Caco-2 (cell line): ENCODE measurements at regions not wholly inside any gene's neighbourhood (a gene's known extent, or its start where the extent isn't known, plus 50 kb on each side); places are given as distances from the start of the nearest gene placed in this dataset.

Source experiments
- BruUV-seq: library from RNA; stranded (reverse); fragments of 400-500 nt; replicated peaks from 2 replicates; lab custom pipeline; 2021; lab: Mats Ljungman, UMichigan
- CTCF ChIA-PET: fragments of 300-600 bp; sonication (Branson Sonifier 250); formaldehyde crosslinking; loops from one replicate; lab custom pipeline; 2022; ENCODE audit warnings: antibody characterized with exemption; lab: Charles Lee
- POLR2A ChIA-PET: fragments of 300-600 bp; sonication (Branson Sonifier 250); formaldehyde crosslinking; loops from one replicate; lab custom pipeline; 2022; ENCODE audit warnings: antibody characterized with exemption; lab: Charles Lee
- DNase-seq, 2 experiments: peaks; one replicate each; pipeline versions ENCODE4 v3.0.0 to v3.0.0-alpha.2; 2020 to 2022
- H3K27me3 ChIP-seq: replicated peaks from 2 replicates; pipeline ENCODE4 v1.6.0; 2011; ENCODE audit warnings: low read length; ENCODE audit not compliant: control insufficient read depth, insufficient read depth
- H3K36me3 ChIP-seq: 2 replicates; pipeline ENCODE4 v1.5.1; 2011; ENCODE audit warnings: low read length; ENCODE audit not compliant: control insufficient read depth, insufficient read depth
- H3K4me1 ChIP-seq: fragments of 250-450 bp; sonication (Bioruptor Pico); 2 replicates; pipeline ENCODE4 v1.5.1; 2020; ENCODE audit warnings: mild to moderate bottlenecking
- H3K4me3 ChIP-seq: 2 replicates; pipeline ENCODE4 v1.5.1; 2011; ENCODE audit warnings: low read depth, mild to moderate bottlenecking, control low read depth, low read length
- H3K9me3 ChIP-seq: fragments of 250-450 bp; sonication (Bioruptor Pico); 2 replicates; pipeline ENCODE4 v1.5.1; 2020; ENCODE audit warnings: mild to moderate bottlenecking, moderate library complexity
- H3K27ac Mint-ChIP-seq: one replicate; pipeline ENCODE4 v1.8.0; 2022; ENCODE audit warnings: mixed read lengths; ENCODE audit not compliant: unreplicated experiment
- H3K27me3 Mint-ChIP-seq: one replicate; pipeline ENCODE4 v1.8.0; 2022; ENCODE audit warnings: mixed read lengths; ENCODE audit not compliant: insufficient read depth, unreplicated experiment
- H3K36me3 Mint-ChIP-seq: one replicate; pipeline ENCODE4 v1.8.0; 2022; ENCODE audit warnings: mild to moderate bottlenecking, mixed read lengths; ENCODE audit not compliant: insufficient read depth, unreplicated experiment
- H3K4me1 Mint-ChIP-seq: one replicate; pipeline ENCODE4 v1.8.0; 2022; ENCODE audit warnings: low read depth, mixed read lengths; ENCODE audit not compliant: unreplicated experiment
- H3K4me3 Mint-ChIP-seq: one replicate; pipeline ENCODE4 v1.8.0; 2022; ENCODE audit warnings: mild to moderate bottlenecking, moderate library complexity, mixed read lengths; ENCODE audit not compliant: unreplicated experiment
- H3K9me3 Mint-ChIP-seq: one replicate; pipeline ENCODE4 v1.8.0; 2022; ENCODE audit warnings: mixed read lengths; ENCODE audit not compliant: unreplicated experiment
- intact Hi-C: fragments of 100-400 bp; cut with micrococcal nuclease; formaldehyde crosslinking; loops from one replicate; pipeline ENCODE4 v1.10.0; 2022; ENCODE audit not compliant: unreplicated experiment
- TF ChIP-seq, protein P1 (sequence below), 2 experiments: fragments of 200-600 bp in 1 of 2; IDR thresholded peaks; 1 replicate in 1 of 2; 2 replicates in 1 of 2; pipeline versions ENCODE4 v1.5.1 to v1.8.0; 2011 to 2022; ENCODE audit warnings: antibody characterized with exemption in 1 of 2, control low read depth in 1 of 2, inconsistent platforms in 1 of 2, low read depth in 1 of 2, low read length in 1 of 2, mild to moderate bottlenecking in 1 of 2, moderate library complexity in 1 of 2; ENCODE audit not compliant: insufficient read depth in 1 of 2, severe bottlenecking in 1 of 2, unreplicated experiment in 1 of 2

DNA sequence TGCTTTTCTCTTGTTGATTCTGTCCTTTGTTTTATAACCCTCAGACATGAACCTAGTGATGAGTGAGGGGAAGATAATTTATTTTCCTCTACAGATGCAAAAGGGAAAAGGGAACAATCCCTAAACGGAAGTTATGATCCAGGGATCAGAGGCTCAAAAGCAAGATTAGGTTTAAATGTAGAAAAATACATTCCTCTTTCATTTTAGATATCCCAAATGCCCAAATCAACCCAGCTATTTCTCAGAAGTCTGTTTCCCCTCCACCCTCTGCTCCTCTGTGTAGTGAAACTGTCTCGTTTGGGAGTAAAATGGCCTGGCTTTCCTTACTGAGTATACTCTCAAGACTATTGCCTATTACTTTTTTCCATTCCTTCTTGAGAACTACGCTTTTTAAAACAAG is 97.1 kb downstream of the PRL start:
- intact Hi-C loops, result no loop called here
- Histone ChIP-seq H3K36me3 (no peaks in the 10 kb centered on the region), H3K27me3 (no peaks in the 10 kb centered on the region), H3K4me3 (no peak overlapping the region), H3K4me1 (no peaks in the 10 kb centered on the region), H3K9me3 (no peaks in the 10 kb centered on the region)
- TF ChIP-seq, protein P1, sequence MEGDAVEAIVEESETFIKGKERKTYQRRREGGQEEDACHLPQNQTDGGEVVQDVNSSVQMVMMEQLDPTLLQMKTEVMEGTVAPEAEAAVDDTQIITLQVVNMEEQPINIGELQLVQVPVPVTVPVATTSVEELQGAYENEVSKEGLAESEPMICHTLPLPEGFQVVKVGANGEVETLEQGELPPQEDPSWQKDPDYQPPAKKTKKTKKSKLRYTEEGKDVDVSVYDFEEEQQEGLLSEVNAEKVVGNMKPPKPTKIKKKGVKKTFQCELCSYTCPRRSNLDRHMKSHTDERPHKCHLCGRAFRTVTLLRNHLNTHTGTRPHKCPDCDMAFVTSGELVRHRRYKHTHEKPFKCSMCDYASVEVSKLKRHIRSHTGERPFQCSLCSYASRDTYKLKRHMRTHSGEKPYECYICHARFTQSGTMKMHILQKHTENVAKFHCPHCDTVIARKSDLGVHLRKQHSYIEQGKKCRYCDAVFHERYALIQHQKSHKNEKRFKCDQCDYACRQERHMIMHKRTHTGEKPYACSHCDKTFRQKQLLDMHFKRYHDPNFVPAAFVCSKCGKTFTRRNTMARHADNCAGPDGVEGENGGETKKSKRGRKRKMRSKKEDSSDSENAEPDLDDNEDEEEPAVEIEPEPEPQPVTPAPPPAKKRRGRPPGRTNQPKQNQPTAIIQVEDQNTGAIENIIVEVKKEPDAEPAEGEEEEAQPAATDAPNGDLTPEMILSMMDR (IDR thresholded peaks at IDR 0.05; ENCODE audit: insufficient read depth in 1 of 2, low read depth in 1 of 2, low read length in 1 of 2, severe bottlenecking in 1 of 2, unreplicated experiment in 1 of 2), result no peak
- DNase-seq, result no peak
- H3K4me3 Mint-ChIP-seq, result no peak overlapping the region
- H3K9me3 Mint-ChIP-seq, result no peaks in the 10 kb centered on the region
- no peaks in the 10 kb centered on the region for H3K27me3 Mint-ChIP-seq
- no TSS peak for BruUV-seq
- CTCF ChIA-PET, result no interaction called here
- H3K27ac Mint-ChIP-seq, result no peak overlapping the region
- H3K4me1 Mint-ChIP-seq, result peaks cover 6% of the 10 kb centered on the region
- H3K36me3 Mint-ChIP-seq, result no peaks in the 10 kb centered on the region
- POLR2A ChIA-PET, result no interaction called here

GRCh38 chr6:22204153-22204552 is 92.7 kb downstream of the PRL start:
- ChIA-PET CTCF (no interaction called here), POLR2A (no interaction called here)
- H3K4me1 Mint-ChIP-seq, result no peaks in the 10 kb centered on the region
- intact Hi-C loops, result no loop called here
- H3K9me3 Mint-ChIP-seq, result no peaks in the 10 kb centered on the region
- no peaks in the 10 kb centered on the region for H3K4me1 ChIP-seq
- no peaks in the 10 kb centered on the region for H3K27me3 Mint-ChIP-seq
- no peak overlapping the region for H3K4me3 ChIP-seq
- no peak overlapping the region for H3K4me3 Mint-ChIP-seq
- TF ChIP-seq, protein P1 (IDR thresholded peaks at IDR 0.05; ENCODE audit: insufficient read depth in 1 of 2, low read depth in 1 of 2, low read length in 1 of 2, severe bottlenecking in 1 of 2, unreplicated experiment in 1 of 2), result no peak
- H3K27ac Mint-ChIP-seq, result no peak overlapping the region
- H3K9me3 ChIP-seq, result no peaks in the 10 kb centered on the region
- no peaks in the 10 kb centered on the region for H3K27me3 ChIP-seq
- BruUV-seq, result no TSS peak
- no peaks in the 10 kb centered on the region for H3K36me3 ChIP-seq
- H3K36me3 Mint-ChIP-seq, result no peaks in the 10 kb centered on the region
- DNase-seq, result no peak

DNA sequence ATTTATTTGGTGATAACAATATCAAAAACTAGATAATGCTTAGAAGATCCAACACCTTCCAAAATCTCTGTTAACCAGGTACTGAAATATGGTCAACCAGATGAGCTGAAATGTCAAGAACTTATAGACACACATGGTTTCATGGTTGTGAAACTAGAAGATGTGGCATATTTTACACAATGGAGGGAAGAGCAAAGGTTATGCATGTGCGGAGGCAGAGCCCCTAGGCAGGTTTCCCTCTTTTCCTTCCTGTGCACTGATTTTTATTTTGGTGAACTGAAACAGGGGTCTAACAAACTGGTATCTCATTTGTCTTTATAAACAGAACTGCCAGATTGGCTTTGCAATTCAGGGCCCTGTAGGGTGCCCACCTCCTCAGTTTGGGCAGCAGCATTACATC is 91.6 kb downstream of the PRL start:
- Mint-ChIP-seq H3K27me3 (no peaks in the 10 kb centered on the region), H3K36me3 (no peaks in the 10 kb centered on the region), H3K4me1 (no peaks in the 10 kb centered on the region), H3K27ac (no peak overlapping the region), H3K4me3 (no peak overlapping the region), H3K9me3 (no peaks in the 10 kb centered on the region)
- no peak for DNase-seq
- Histone ChIP-seq H3K4me1 (no peaks in the 10 kb centered on the region), H3K9me3 (no peaks in the 10 kb centered on the region), H3K36me3 (no peaks in the 10 kb centered on the region), H3K4me3 (no peak overlapping the region), H3K27me3 (no peaks in the 10 kb centered on the region)
- BruUV-seq, result no TSS peak
- ChIA-PET POLR2A (no interaction called here), CTCF (no interaction called here)
- TF ChIP-seq, protein P1 (IDR thresholded peaks at IDR 0.05; ENCODE audit: insufficient read depth in 1 of 2, low read depth in 1 of 2, low read length in 1 of 2, severe bottlenecking in 1 of 2, unreplicated experiment in 1 of 2), result no peak
- intact Hi-C loops, result no loop called here
